ENCODE measurements at regions not wholly inside any gene's neighbourhood (a gene's known extent, or its start where the extent isn't known, plus 50 kb on each side); places are given as distances from the start of the nearest gene placed in this dataset.
"Not testable (repeated sequence)": the region's sequence is repeated elsewhere in the genome, so short reads cannot be mapped to it uniquely, and the experiment has no call there.

DNA sequence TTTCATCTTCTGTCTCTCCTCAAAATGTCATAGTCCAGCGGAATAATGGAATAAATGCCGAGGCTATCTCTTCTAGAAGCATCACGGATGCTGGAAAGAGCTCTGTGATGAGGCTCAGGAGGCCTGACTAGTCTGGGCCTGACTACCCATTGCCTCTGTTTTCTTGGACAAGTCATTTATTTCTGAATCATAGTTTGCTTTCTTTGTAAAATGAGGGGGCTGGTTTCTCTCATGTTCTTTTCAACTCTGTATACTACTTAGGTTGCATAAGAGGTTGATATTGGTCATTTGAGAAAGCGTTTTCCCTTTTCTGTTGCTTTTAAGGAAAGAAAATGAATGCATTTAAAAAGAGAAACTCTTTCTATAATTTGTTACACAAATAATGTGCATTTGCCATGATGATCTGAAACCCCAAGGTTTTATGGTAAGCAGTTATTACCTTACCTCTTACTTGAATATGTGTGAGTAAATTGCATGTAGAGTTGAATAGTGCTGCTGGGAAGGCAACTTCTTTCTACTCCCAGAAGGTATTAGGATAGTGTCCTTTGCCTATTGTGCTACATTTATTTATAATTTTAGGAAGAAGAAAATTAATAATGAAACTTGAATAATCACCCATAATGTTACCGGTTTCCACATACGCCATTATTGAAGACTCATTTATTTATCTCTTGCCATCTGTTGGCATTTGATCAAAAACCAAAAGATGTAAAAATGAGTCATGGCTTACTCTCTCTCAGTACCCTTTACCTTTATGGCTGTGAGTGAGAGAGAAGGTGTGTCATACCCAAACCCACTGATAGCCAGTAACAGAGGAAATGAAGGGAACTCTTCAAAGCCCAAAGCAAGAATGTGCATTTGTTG is 179.1 kb downstream of the FASLG start:
- no peak for DNase-seq (ENCODE audit: low spot score)

DNA sequence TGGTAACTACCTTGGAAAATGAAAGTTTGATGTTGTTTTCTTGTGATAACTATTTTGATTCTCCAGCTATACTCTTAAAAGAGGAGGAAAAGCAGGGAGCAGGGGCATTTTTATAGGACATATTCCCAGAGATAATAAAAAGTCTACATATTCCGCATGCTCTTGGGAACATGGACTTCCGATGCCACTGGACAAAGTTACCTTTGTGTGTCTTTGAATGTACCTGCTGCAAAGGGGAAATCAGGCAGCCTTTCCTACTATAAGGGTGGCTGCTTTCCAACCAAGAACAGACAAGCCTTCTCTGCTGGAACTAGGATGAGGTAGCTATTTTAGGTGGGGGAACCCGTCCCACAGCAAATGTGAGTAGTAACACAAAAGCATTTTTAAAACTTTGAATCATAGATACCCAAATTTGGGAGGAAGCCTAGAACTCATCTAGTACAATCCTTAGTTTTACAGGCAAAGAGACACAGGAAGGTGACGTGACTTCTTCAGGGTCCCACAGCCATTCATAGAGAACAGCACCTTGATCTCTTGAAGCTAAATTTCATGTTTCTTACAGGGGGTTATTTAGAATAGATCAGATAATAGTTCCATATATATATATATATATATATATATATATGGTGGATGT is 179.9 kb downstream of the FASLG start:
- DNase-seq (ENCODE audit: low spot score) = no peak

DNA sequence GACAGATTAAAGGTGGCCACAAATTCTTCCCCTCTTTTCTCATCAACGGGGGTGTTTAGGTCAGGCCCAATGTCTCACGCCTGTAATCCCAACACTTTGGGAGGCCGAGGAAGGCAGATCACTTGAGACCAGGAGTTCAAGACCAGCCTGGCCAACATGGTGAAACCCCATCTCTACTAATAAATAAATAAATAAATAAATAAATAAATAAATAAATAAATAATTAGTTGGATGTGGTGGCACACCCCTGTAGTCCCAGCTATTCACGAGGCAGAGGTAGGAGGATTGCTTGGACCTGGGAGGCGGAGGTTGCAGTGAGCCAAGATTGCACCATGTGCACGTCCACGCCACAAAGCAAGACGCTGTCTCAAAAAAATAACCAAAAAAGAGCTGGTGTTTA is 180.7 kb downstream of the FASLG start:
- DNase-seq (ENCODE audit: low spot score) = not testable (repeated sequence)

DNA sequence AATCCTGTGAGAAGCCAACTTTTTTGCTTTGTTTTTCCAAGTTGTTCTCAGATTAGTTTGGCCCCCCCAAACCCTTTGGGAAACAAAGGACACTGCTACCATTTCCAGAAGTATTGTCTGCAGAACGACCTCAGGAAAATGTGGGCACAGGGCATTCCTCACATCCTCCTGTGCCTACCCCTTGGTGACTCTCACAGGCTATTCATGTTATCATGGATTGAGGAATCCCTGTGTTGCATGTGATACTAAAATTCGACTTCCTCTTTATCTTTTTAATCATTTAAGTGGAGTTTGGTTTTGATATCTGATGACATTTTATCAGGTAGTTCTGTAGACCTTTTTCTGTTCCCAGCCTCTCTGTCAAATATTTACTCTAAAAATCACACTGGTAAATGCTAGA is 184.5 kb downstream of the FASLG start:
- no peak for DNase-seq (ENCODE audit: low spot score)

DNA sequence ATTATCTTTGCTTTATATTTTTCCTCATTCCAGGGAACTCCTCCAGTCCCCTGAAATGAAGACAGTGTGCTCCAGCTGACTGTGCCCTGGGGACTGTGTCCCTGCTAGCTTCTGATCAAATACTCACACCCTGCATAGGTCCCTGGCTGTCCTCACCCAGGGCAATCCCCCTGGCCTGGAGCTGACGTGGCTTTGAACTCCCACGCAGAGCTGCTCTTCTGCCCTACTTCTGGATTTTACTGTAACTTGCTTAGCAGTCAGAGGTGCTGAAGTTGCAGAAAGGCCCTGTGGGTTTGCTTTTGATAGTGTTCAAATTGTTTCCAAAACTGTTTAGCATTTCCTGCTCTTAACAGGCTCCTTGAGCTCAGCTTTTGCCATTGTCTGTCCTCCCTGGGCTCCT is 186.5 kb downstream of the FASLG start:
- peak; percentile 57 for DNase-seq (ENCODE audit: low spot score)

DNA sequence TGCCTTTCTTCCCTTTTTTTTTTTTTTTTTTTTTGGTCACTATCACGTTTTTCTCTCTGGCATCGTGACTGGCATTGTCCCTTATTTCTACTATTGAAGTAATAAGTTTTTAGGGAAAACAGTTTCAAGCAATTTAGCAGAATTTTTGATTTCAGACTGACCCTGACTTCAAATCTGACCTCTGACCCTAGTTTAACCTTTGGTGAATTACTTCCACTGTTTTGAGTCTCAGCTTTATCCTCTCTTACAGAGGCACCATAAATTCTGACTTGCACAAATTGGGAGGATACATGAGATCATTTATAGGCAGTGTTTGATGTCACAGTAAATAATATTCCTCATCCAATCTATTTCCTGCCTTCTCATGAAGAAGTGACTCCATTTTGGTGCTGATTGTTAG is 187.0 kb downstream of the FASLG start:
- no peak for DNase-seq (ENCODE audit: low spot score)

DNA sequence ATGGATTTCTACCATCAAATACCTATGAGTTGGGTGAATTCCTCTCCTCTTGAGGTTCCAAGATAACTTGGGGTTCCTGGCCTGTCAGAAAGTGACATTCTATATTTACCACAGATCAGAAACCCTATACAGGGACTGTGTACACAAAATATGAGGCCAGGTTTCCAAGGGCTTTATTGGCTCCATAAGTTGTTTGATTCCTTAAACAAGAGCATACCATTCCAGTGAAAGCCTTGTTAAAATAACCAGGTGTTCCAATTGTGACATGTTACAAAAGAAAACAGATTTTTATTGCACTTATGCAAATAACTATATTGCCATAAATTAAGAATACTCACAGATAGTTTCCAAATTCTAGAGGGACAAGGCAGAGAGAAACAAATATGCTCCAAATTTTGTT is 188.9 kb downstream of the FASLG start:
- DNase-seq (ENCODE audit: low spot score) = not testable (repeated sequence)

DNA sequence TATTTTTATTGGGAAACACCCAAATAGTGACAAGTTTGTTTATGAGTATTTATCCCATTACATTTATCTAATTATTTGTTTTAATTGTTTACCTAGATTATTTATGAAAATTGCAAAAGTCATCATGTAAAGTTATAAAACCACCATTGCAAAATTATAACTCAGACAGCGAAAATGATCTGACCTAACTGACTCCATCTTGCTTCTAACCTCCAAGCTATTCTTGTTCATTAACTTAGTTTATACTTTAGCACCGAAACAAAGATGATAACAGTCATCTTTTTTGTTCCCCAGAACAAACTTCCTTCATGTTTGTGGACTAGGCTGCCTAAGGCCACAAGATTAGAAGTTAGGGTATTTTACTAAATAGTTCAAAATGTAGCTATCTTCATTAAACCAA is 190.8 kb downstream of the FASLG start:
- DNase-seq (ENCODE audit: low spot score) = no peak

DNA sequence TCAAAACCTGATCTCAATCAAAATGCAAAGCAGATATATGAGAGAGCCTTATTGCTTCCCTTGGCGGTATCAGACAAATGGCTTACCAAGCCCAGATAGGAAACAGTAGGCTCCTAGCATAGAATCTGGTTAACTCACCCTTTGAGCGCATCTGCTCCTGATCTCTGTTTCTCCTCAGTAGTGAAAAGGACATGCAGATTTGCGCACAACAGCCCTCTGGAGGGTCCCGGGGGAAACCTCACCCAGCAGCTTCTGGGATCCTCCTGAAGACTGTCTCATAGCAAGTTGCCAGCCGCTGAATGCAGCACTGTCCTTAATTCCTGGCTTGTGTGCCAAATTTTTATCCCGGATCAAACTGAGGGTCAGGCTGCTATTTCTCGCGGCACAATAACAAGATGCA is 192.2 kb downstream of the FASLG start:
- peak; percentile 89 for DNase-seq (ENCODE audit: low spot score)

DNA sequence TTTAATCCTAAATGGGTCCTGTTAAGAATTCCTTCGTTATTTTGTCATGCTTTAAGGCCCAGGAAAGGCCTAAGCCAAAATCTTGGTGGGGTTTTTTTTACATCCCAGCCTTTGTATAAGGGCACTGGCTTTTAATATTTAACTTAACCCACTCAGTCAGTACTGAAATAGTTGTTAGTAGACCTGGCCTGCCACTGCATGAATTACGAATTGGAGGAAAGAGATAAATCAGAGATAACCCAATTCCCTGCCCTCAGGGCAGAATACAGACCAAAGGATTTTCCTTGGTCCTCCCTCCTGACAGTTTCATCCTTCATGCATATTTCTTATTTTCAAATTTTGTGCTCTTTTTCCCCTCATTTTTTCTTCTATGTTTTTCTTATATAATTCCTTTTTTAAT is 193.0 kb downstream of the FASLG start:
- peak; percentile 32 for DNase-seq (ENCODE audit: low spot score)

DNA sequence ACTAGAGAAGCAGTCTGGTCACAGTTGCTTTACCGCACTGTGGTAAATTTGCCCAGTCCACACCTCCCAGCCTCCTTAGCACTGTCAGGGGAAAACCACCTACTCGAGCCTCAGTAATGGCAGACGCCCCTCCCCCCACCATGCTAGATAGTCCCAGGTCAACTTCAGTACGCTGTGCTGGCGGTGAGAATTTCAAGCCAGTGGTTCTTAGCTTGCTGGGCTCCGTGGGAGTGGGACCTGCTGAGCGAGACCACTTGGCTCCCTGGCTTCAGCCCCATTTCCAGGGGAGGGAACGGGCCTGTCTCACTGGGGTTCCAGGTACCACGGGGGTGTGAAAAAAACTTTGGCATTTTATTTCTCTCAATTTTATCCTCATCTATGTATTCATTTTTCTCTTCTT is 194.8 kb downstream of the TNFSF18 start:
- not testable (repeated sequence) for DNase-seq (ENCODE audit: low spot score)

DNA sequence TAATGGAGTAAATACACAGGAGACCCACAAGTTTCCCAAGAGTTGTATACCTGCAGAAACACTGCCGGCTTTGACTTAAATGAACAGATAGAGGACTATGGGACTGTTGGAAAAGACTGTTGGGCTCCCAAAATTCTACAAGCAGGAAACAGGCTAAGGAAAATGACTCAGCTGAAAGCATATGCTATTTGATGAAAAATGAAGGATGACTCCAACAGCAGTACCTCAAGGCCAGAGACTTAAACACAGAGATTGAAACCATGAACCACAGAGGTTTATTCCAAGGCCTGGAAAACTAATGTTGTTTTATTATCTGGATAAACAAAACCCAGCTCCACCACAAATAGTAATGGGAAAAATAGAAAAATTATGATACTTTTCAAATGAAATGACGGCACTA is 187.7 kb downstream of the TNFSF18 start:
- no peak for DNase-seq (ENCODE audit: low spot score)

DNA sequence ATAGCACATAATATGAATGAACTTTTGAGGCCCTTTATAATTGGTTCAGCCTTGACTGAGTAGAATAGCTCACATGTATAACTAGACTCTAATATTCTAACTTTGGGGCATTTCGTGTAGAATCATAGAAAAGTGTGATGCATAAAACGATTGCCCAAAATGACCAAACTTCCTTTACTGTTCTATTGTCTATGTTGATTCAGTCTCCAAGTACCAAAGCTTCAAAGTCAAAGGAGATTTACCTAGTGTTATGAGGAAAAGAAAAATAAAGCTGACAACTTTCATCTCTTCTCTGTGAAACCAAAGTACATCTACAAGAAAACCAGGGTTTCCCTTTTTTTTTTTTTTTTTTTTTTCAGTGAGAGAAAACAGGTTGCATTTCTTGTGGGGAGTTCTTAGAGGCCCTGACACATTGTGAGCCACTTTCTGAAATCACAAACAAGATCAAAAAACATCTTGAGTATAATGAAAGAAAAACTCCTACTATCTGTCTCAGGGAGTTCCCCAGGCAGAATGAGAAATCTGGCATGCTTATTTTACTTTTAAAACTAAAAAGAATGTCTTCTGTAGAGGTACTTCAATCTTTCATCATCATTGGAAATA is 183.4 kb downstream of the TNFSF18 start:
- no peak for DNase-seq (ENCODE audit: low spot score)

DNA sequence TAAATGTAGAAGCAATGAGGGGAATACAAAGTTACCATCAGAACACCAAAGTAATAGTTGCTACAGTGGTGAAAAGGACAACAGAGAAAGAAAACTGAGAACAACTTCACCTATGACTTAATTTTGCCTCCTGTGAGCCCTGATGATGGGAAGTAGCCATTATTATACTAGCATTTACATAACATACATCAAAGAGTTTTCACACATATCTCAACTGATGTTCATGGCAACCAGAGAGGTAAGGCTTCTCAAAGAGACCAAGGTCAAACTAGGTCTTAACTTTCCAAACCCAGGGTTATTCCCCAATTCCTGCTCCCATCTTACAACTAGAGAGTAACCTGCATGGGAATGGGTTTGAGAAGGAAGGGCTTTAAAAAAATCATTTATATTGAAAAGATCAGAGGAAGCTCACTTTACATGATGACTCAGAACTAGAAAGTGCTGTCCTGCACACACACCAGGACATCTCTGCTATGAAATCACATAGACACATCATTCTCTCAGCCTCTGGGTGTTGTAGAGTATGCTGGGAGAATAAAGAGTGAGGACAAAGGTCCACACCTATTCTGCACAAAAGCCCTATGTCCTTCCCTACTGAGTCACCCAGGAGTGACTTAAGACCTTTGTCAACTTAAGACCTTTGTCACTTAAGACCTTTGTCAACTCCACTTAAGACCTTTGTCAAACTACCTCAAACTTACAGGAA is 179.7 kb downstream of the TNFSF18 start:
- DNase-seq (ENCODE audit: low spot score) = no peak

DNA sequence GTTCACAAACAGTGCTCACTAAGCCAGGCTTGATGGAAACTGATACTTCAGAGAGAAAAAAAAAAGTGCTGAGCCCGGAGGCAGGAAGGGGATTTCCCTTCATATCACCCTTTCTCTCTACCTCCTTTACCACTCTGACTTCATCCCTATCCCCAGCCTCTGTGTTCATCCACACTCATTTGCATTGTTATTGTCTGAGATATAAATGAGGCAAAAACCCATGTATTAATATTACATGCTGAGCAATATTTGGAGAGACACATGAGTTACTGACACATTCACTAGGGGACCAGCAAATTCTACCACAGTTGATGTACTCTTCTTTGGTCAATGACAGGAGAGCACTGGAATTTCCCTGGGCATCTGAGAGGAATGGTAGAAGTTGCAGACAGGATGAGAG is 175.8 kb downstream of the TNFSF18 start:
- no peak for DNase-seq (ENCODE audit: low spot score)

DNA sequence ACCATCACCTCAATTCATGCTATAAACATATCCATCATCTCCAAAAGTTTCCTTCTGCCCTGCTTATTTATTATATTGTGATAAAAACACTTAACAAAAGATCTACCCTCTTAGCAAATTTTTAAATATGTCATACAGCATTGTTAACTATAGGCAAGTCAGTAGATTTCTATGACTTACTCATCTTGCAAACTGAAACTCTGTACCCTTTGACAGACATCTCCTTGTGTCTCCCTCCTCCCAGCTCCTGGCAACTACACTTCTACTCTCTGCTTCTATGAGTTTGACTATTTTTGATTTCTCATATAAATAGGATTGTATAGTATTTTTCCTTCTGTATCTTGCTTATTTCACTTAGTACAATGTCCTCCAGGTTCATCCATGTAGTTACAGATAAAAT is 174.8 kb downstream of the TNFSF18 start:
- no peak for DNase-seq (ENCODE audit: low spot score)

DNA sequence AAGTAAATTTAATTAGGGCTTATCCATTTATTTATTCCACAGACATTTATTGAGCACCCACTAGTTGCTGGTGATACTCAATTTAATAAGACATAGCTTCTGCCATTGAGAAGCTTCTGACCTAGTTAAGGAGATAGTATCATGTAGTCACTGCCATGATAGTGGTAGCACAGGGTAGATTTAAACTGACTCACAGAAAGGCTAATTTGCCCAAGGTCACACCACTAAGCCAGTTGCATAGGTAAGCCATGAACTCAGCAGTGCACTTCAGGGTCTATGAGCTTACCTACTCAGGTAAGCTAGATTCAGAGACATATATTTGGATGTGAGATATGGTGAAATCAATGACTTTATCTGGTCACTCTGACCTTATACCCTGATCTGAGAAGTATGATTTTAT is 168.4 kb downstream of the TNFSF18 start:
- DNase-seq (ENCODE audit: low spot score) = no peak

DNA sequence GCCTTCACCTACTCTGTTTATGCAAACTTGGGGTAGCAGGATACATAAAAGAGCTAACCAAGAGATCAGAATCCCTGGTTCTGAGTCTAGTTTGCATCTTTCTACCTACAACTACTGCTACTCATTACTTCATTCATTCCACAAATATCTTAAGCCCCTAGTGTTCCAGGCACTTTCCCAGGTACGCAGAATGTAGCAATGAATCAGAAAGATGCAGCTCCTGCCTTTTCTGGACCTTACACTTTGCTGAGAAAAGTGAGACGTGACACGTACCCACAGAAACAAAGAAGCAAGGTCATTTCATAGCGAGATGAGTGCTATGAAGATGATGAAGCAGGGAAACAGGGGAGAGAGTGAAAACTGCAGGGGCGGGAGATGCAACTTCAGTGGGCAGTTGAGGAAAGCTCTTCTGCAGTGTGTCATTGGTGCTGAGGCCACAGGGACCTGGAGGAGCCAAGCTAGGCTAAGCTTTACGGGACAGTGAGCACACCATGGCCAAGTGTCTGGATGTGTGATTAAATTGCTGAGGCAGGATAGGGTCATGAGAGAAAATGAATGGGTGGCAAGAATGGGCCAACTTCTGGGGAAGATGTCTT is 167.9 kb downstream of the TNFSF18 start:
- no peak for DNase-seq (ENCODE audit: low spot score)

DNA sequence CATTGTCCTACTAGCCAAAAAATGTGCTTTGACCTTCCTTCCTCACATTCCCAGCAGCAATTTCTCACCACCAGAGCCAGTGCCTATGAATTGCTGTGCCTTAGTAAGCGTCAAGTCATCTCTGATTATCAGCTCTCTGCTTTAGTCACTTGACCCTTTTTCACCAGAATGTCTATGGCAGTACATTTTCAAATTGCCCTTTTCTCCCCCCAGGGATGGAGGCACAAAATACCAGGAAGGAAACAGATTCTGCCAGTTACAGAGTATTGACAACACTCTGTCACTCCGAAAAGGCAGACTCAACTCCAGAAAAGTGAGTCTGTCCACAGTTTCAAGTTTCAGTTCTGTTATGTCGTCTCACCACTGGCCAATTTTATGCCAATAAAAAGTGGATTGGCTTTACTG is 167.4 kb downstream of the TNFSF18 start:
- no peak for DNase-seq (ENCODE audit: low spot score)

DNA sequence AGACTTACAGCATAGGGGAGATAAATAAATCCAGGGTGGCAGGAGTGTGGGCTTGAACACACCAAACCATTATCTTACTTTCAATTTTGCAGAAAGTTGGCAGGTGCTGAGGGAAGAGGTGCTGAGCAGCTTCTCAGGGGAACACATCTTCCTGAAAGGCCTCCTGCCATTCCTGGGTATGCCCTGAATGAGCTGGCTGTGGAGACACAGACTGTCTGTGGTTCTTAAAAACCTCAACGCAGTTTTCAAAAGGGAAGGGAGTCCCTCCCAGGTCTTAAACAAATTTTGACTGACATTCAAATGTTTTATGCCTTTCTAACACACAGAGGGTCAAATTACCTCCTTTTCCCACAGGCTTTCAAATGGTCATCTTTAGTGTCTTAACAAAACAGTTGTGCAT is 166.9 kb downstream of the TNFSF18 start:
- no peak for DNase-seq (ENCODE audit: low spot score)

DNA sequence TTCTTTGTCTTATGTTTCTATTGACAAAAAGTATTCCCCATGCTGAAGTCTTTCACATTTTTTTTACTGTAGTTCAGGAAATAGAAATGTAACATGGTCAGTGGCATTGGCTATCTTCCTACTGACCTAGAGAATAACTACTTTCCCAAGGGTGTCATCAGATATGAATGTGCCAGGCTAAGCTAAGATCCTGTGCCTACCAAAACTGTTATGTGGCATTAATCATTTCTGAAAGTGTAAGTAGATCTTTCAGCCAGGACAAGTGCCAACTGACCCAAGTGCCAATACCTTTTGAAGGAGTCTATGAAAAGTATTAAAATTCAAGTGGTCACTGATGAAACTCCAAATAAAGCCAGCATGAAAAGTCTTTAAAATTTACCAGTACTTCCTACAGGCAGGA is 165.3 kb downstream of the TNFSF18 start:
- no peak for DNase-seq (ENCODE audit: low spot score)

DNA sequence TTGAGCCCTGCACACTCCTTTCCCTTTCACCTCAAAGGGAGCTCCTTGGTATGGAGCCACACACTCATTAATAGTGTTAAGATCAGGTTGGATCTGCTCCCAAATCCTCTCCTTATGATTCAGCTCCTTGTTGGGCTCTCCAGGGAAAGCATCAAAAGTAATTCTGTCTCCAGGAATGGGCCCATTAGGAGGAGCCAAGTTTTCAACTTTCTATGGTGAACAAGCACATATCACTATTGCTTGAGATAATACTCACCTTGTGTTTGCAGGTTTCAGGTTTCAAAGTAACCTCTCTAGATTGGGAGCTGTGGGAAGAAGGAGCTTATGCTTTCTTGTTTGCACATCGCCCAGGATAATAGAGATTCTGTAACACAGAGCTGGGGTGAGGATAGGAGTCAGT is 164.8 kb downstream of the TNFSF18 start:
- no peak for DNase-seq (ENCODE audit: low spot score)
